PC-3 (cell line): ENCODE measurements at regions not wholly inside any gene's neighbourhood (a gene's known extent, or its start where the extent isn't known, plus 50 kb on each side); places are given as distances from the start of the nearest gene placed in this dataset.

ENCODE experiments used
- ATAC-seq: fragments of 200-7000 bp; cut with Tn5 transposase; 2 replicates; pipeline ENCODE4 v1.9.1; 2020; ENCODE audit warnings: mild to moderate bottlenecking, moderate library complexity
- BruUV-seq: library from RNA; stranded (reverse); fragments of 400-500 nt; replicated peaks from 2 replicates; lab custom pipeline; 2021; lab: Mats Ljungman, UMichigan
- CTCF ChIA-PET: fragments of 300-600 bp; sonication (Branson Sonifier 250); formaldehyde crosslinking; loops from one replicate; lab custom pipeline; 2022; ENCODE audit warnings: antibody characterized with exemption; lab: Charles Lee
- POLR2A ChIA-PET: fragments of 300-600 bp; sonication (Branson Sonifier 250); formaldehyde crosslinking; loops from one replicate; lab custom pipeline; 2022; ENCODE audit warnings: antibody characterized with exemption; ENCODE audit not compliant: unreplicated experiment; lab: Charles Lee
- DNase-seq: peaks from one replicate; pipeline ENCODE4 v3.0.0-alpha.2; 2015
- H2AFZ ChIP-seq: fragments of 300-600 bp; sonication (generic); 2 replicates; pipeline ENCODE4 v1.6.0; 2016; ENCODE audit warnings: antibody characterized with exemption, low read length
- H3F3A ChIP-seq: fragments of 300-600 bp; sonication (generic); one replicate; pipeline ENCODE4 v1.6.0; 2017; ENCODE audit warnings: antibody characterized with exemption, low read length, control low read depth, mild to moderate bottlenecking; ENCODE audit not compliant: unreplicated experiment
- H3K27ac ChIP-seq: fragments of 300-600 bp; sonication (generic); 2 replicates; pipeline ENCODE4 v1.5.1; 2016; ENCODE audit warnings: mild to moderate bottlenecking, low read length
- H3K27me3 ChIP-seq: fragments of 300-600 bp; sonication (generic); 2 replicates; pipeline ENCODE4 v1.6.1; 2016; ENCODE audit warnings: low read length, mixed read lengths
- H3K36me3 ChIP-seq: fragments of 300-600 bp; sonication (generic); 2 replicates; pipeline ENCODE4 v1.6.1; 2016; ENCODE audit warnings: low read depth, mixed run types, low read length, mixed read lengths
- H3K4me1 ChIP-seq: fragments of 300-600 bp; sonication (generic); 2 replicates; pipeline ENCODE4 v1.5.1; 2016; ENCODE audit warnings: low read length; ENCODE audit not compliant: insufficient read depth
- H3K4me2 ChIP-seq: fragments of 300-600 bp; sonication (generic); 2 replicates; pipeline ENCODE4 v1.6.0; 2016; ENCODE audit warnings: low read length
- H3K4me3 ChIP-seq: fragments of 300-600 bp; sonication (generic); 2 replicates; pipeline ENCODE4 v1.5.1; 2016; ENCODE audit warnings: mild to moderate bottlenecking, low read length, mixed read lengths
- H3K79me2 ChIP-seq: fragments of 300-600 bp; sonication (generic); 2 replicates; pipeline ENCODE4 v1.6.1; 2017; ENCODE audit warnings: low read length, mixed read lengths
- H3K9ac ChIP-seq: fragments of 300-600 bp; sonication (generic); 2 replicates; pipeline ENCODE4 v1.6.0; 2016; ENCODE audit warnings: mild to moderate bottlenecking, low read length
- H3K9me2 ChIP-seq: fragments of 300-600 bp; sonication (generic); replicated peaks from 2 replicates; pipeline ENCODE4 v1.6.1; 2016; ENCODE audit warnings: mixed run types, low read length, mixed read lengths
- H3K9me3 ChIP-seq: fragments of 300-600 bp; sonication (generic); 2 replicates; pipeline ENCODE4 v1.6.1; 2016; ENCODE audit warnings: low read length, mixed read lengths
- H4K20me1 ChIP-seq: fragments of 300-600 bp; sonication (generic); 2 replicates; pipeline ENCODE4 v1.6.1; 2016; ENCODE audit warnings: low read length, mixed read lengths
- CTCF ChIP-seq: fragments of 300-600 bp; sonication (generic); conservative IDR thresholded peaks from 2 replicates; pipeline ENCODE4 v1.5.1; 2017; ENCODE audit warnings: antibody characterized with exemption, low read depth, mild to moderate bottlenecking, low read length
- EZH2 ChIP-seq: fragments of 300-600 bp; sonication (generic); IDR thresholded peaks from one replicate; pipeline ENCODE4 v1.6.1; 2017; ENCODE audit warnings: antibody characterized with exemption, mild to moderate bottlenecking, low read length; ENCODE audit not compliant: unreplicated experiment
- EZH2phosphoT487 ChIP-seq: fragments of 300-600 bp; sonication (generic); IDR thresholded peaks from 2 replicates; pipeline ENCODE4 v1.6.1; 2018; ENCODE audit warnings: mild to moderate bottlenecking, antibody characterized with exemption, low read length, borderline replicate concordance
- intact Hi-C: fragments of 100-400 bp; cut with micrococcal nuclease; formaldehyde crosslinking; loops from 2 replicates; pipeline ENCODE4 v1.9.0; 2023

GRCh38 chr2:59047373-59047995, 806.4 kb upstream of the FANCL start:
- H3K9me2 ChIP-seq: no peaks in the 10 kb centered on the region
- no peaks in the 10 kb centered on the region for H3K4me1 ChIP-seq
- no peak overlapping the region for H3K4me3 ChIP-seq
- H3K4me2 ChIP-seq: no peak overlapping the region
- H3K27ac ChIP-seq: no peak overlapping the region
- peaks cover 59% of the 10 kb centered on the region for H3K27me3 ChIP-seq
- no peak for ATAC-seq
- no TSS peak for BruUV-seq
- no peaks in the 10 kb centered on the region for H3K9me3 ChIP-seq
- H4K20me1 ChIP-seq: no peaks in the 10 kb centered on the region
- H2AFZ ChIP-seq: no peak overlapping the region
- intact Hi-C loops: no loop called here
- ChIA-PET CTCF (no interaction called here), POLR2A (no interaction called here)
- H3K36me3 ChIP-seq: no peaks in the 10 kb centered on the region
- no peak overlapping the region for H3K9ac ChIP-seq
- DNase-seq: no peak
- no peak for TF ChIP-seq EZH2phosphoT487
- TF ChIP-seq EZH2: no peak
- TF ChIP-seq CTCF: no peak
- no peaks in the 10 kb centered on the region for H3K79me2 ChIP-seq
- no peaks in the 10 kb centered on the region for H3F3A ChIP-seq

- Histone ChIP-seq H3K27ac (no peak overlapping the region), H3K4me3 (no peak overlapping the region), H3K9ac (no peak overlapping the region), H3K4me1 (no peaks in the 10 kb centered on the region), H3K4me2 (no peak overlapping the region), H3K9me3 (no peaks in the 10 kb centered on the region), H2AFZ (no peak overlapping the region), H3K79me2 (no peaks in the 10 kb centered on the region), H3F3A (no peaks in the 10 kb centered on the region), H3K9me2 (no peaks in the 10 kb centered on the region), H3K27me3 (peaks cover 63% of the 10 kb centered on the region), H3K36me3 (no peaks in the 10 kb centered on the region), H4K20me1 (no peaks in the 10 kb centered on the region)
- ChIA-PET POLR2A (no interaction called here), CTCF (no interaction called here)
- BruUV-seq: no TSS peak
- intact Hi-C loops: no loop called here
- DNase-seq (no peak), ATAC-seq (no peak)
- TF ChIP-seq CTCF: no peak
Observed at GRCh38 chr2:59046401-59047372, 805.6 kb upstream of the FANCL start.

DNA sequence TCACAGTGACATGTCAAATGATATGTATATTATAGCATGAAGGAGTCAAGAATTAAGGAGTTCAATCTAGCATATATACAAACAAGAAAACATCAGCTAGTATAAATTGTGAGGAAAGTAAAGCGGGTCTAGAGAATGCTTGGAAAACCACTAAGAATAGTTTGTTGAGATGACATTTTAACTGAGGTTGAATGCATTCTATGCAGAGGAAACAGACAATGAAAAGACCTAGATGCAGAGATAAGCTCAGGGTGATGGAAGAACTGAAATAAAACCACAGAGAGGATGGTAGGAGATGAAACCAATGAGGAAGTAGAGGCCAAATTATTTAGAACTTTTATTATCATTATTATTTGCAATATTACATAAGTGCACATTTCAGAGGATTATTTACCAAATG, 803.6 kb upstream of the FANCL start:
- H3K27ac ChIP-seq: no peak overlapping the region
- BruUV-seq: no TSS peak
- no peaks in the 10 kb centered on the region for H3F3A ChIP-seq
- no peaks in the 10 kb centered on the region for H4K20me1 ChIP-seq
- no peak overlapping the region for H3K4me3 ChIP-seq
- ATAC-seq (no peak), DNase-seq (no peak)
- H3K9me2 ChIP-seq: no peaks in the 10 kb centered on the region
- no peaks in the 10 kb centered on the region for H3K9me3 ChIP-seq
- H3K4me1 ChIP-seq: no peaks in the 10 kb centered on the region
- POLR2A ChIA-PET: no interaction called here
- intact Hi-C loops: no loop called here
- no peak overlapping the region for H3K4me2 ChIP-seq
- TF ChIP-seq EZH2phosphoT487 (no peak), EZH2 (no peak), CTCF (no peak)
- H2AFZ ChIP-seq: no peak overlapping the region
- H3K9ac ChIP-seq: no peak overlapping the region
- CTCF ChIA-PET: no interaction called here
- H3K79me2 ChIP-seq: no peaks in the 10 kb centered on the region
- H3K36me3 ChIP-seq: no peaks in the 10 kb centered on the region
- peaks cover 64% of the 10 kb centered on the region for H3K27me3 ChIP-seq
